ENCODE measurements at regions not wholly inside any gene's neighbourhood (a gene's known extent, or its start where the extent isn't known, plus 50 kb on each side); places are given as distances from the start of the nearest gene placed in this dataset.

DNA sequence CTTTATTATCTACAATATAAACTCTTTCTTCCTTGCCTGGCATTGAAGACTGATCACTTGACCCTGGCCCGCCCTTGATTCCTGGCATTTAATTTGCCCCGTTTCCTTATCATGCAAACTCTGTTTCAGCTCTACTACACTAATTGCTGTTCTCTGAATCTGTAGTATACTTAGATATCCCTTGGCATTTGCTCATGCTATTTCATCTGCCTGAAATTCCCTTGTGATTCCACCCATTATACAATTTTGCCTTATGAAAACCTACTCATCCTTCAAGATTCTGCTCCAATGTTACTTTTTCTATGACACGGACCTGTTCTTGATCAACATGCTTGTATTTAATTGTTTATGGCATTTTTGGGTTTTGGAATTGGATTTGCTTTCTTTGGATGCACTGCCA, 459.9 kb upstream of the AMOT start:
- H3K4me3 ChIP-seq (ENCODE audit: low read depth, low read length) = no peak overlapping the region
- TF ChIP-seq, protein P1, sequence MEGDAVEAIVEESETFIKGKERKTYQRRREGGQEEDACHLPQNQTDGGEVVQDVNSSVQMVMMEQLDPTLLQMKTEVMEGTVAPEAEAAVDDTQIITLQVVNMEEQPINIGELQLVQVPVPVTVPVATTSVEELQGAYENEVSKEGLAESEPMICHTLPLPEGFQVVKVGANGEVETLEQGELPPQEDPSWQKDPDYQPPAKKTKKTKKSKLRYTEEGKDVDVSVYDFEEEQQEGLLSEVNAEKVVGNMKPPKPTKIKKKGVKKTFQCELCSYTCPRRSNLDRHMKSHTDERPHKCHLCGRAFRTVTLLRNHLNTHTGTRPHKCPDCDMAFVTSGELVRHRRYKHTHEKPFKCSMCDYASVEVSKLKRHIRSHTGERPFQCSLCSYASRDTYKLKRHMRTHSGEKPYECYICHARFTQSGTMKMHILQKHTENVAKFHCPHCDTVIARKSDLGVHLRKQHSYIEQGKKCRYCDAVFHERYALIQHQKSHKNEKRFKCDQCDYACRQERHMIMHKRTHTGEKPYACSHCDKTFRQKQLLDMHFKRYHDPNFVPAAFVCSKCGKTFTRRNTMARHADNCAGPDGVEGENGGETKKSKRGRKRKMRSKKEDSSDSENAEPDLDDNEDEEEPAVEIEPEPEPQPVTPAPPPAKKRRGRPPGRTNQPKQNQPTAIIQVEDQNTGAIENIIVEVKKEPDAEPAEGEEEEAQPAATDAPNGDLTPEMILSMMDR (IDR thresholded peaks at IDR 0.05; ENCODE audit: control insufficient read depth, extremely low read depth, insufficient read depth) = no peak
- DNase-seq (ENCODE audit: low read depth) = no peak

DNA sequence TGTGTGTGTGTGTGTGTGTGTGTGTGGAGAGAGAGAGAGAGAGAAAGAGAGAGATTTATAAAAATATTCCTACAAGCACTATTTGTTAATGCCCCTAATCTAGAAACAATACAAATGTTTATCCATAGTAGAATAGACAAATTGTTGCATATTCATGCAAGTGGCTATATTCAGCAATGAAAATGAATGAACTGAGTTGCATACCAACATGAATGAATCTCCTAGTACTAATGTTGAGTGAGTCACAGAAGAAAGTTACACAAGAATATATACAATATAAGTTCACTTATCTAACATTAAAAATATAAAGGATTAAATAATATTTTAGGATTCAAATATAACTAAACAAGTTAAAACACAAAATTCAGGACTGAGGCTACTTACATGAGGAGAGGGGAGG, 456.8 kb upstream of the AMOT start:
- no peak for DNase-seq (ENCODE audit: low read depth)
- H3K4me3 ChIP-seq (ENCODE audit: low read depth, low read length) = no peak overlapping the region
- TF ChIP-seq, protein P1 (IDR thresholded peaks at IDR 0.05; ENCODE audit: control insufficient read depth, extremely low read depth, insufficient read depth) = no peak

DNA sequence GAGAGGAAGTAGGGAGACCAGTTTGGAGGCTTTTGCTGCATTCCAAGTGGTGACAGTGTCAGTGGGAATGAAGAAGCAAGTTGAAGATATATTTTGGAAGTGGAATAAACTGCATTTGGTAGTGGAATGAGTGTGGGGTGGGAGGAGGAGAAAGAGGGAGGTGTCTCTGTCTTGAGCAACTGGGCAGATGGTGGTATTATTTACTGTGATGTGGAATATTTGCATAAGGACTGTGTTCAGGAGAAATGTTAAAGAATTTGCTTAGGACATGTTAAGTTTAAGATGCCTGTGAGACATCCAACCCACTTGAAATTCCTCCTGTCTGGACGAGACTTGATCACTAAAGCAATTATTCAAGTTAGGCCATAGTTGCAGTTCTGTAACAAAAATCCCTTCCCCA, 448.9 kb upstream of the AMOT start:
- TF ChIP-seq, protein P1 (IDR thresholded peaks at IDR 0.05; ENCODE audit: control insufficient read depth, extremely low read depth, insufficient read depth) = no peak
- H3K4me3 ChIP-seq (ENCODE audit: low read depth, low read length) = no peak overlapping the region
- DNase-seq (ENCODE audit: low read depth) = no peak

GRCh38 chrX:113287761-113288160, 447.1 kb upstream of the AMOT start:
- TF ChIP-seq, protein P1 (IDR thresholded peaks at IDR 0.05; ENCODE audit: control insufficient read depth, extremely low read depth, insufficient read depth) = no peak

DNA sequence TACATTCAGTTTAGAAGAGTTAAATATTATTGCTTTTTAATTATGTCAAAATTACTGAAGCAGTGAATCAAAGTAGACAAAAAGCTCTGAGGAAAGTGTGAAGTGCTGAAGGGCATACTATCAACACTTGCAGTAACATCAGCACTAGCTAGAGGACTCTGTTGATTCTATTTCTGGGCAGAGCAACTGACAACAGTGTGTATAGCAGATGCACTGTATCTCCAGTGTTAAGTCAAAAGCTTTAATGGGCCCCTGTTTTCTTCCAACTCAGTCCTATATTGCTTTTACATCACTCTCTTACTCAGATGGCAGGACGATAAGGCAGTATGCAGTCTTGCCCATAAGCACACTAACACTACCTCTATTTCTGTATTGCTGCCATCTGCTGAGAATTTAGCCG, 435.2 kb upstream of the AMOT start:
- H3K4me3 ChIP-seq (ENCODE audit: low read depth, low read length) = no peak overlapping the region
- TF ChIP-seq, protein P1 (IDR thresholded peaks at IDR 0.05; ENCODE audit: control insufficient read depth, extremely low read depth, insufficient read depth) = no peak
- no peak for DNase-seq (ENCODE audit: low read depth)

More at GRCh38 chrX:113287761-113288160, 447.1 kb upstream of the AMOT start:
- no peak for DNase-seq (ENCODE audit: low read depth)
- no peak overlapping the region for H3K4me3 ChIP-seq (ENCODE audit: low read depth, low read length)

- no peak overlapping the region for H3K4me3 ChIP-seq (ENCODE audit: low read depth, low read length)
- TF ChIP-seq, protein P1 (IDR thresholded peaks at IDR 0.05; ENCODE audit: control insufficient read depth, extremely low read depth, insufficient read depth) = no peak
- no peak for DNase-seq (ENCODE audit: low read depth)
These were observed 434.2 kb upstream of the AMOT start for GRCh38 chrX:113274791-113275190.

- TF ChIP-seq, protein P1 (IDR thresholded peaks at IDR 0.05; ENCODE audit: control insufficient read depth, extremely low read depth, insufficient read depth) = no peak
- no peak for DNase-seq (ENCODE audit: low read depth)
- no peak overlapping the region for H3K4me3 ChIP-seq (ENCODE audit: low read depth, low read length)
These were observed 433.7 kb upstream of the AMOT start for GRCh38 chrX:113274345-113274744.

Data from LNCaP clone FGC (cell line).